Stimulated activated naive CD8-positive, alpha-beta T cell treated with anti-CD3 and anti-CD28 coated beads, Interleukin-15, Interleukin-2, amounts not matched to agents 100 ng/mL and 50 ng/mL, for 24 hours (primary cell): ENCODE measurements at regions not wholly inside any gene's neighbourhood (a gene's known extent, or its start where the extent isn't known, plus 50 kb on each side); places are given as distances from the start of the nearest gene placed in this dataset.

Source experiments
- H3K27ac Mint-ChIP-seq: one replicate; pipeline ENCODE4 v1.8.0; 2021; ENCODE audit warnings: mild to moderate bottlenecking, mixed read lengths
- H3K27me3 Mint-ChIP-seq: one replicate; pipeline ENCODE4 v1.8.0; 2021; ENCODE audit warnings: mixed read lengths
- H3K36me3 Mint-ChIP-seq: one replicate; pipeline ENCODE4 v1.8.0; 2021; ENCODE audit warnings: low read depth, mixed read lengths
- H3K4me1 Mint-ChIP-seq: one replicate; pipeline ENCODE4 v1.8.0; 2021; ENCODE audit warnings: low read depth, mixed read lengths
- H3K4me3 Mint-ChIP-seq: one replicate; pipeline ENCODE4 v1.8.0; 2021; ENCODE audit warnings: mild to moderate bottlenecking, mixed read lengths
- H3K9me3 Mint-ChIP-seq: one replicate; pipeline ENCODE4 v1.8.0; 2021; ENCODE audit warnings: mixed read lengths

DNA sequence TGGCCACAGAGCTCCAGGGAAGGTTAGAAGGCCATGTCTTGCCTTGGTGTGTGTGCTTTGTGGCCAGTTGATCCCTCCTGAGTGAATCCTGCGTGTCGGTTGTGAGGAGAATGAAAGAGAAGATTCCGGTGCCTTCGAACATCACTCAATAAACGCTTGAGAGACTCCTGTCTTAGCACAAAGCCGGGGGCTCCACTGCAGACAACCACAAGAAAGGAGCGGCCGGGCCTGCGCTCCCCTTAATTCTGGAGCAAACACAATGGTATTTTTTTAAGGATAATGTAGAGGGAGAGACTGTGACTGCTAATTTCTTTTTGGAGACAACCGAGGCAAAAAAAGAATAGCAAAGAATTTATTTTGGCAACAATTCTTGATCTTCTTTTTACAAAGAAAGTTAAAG lies 286.8 kb upstream of the SHH start:
- no peaks in the 10 kb centered on the region for H3K36me3 Mint-ChIP-seq
- H3K4me3 Mint-ChIP-seq: no peak overlapping the region
- no peaks in the 10 kb centered on the region for H3K27me3 Mint-ChIP-seq
- peaks cover 18% of the 10 kb centered on the region for H3K4me1 Mint-ChIP-seq
- no peak overlapping the region for H3K27ac Mint-ChIP-seq
- no peaks in the 10 kb centered on the region for H3K9me3 Mint-ChIP-seq

DNA sequence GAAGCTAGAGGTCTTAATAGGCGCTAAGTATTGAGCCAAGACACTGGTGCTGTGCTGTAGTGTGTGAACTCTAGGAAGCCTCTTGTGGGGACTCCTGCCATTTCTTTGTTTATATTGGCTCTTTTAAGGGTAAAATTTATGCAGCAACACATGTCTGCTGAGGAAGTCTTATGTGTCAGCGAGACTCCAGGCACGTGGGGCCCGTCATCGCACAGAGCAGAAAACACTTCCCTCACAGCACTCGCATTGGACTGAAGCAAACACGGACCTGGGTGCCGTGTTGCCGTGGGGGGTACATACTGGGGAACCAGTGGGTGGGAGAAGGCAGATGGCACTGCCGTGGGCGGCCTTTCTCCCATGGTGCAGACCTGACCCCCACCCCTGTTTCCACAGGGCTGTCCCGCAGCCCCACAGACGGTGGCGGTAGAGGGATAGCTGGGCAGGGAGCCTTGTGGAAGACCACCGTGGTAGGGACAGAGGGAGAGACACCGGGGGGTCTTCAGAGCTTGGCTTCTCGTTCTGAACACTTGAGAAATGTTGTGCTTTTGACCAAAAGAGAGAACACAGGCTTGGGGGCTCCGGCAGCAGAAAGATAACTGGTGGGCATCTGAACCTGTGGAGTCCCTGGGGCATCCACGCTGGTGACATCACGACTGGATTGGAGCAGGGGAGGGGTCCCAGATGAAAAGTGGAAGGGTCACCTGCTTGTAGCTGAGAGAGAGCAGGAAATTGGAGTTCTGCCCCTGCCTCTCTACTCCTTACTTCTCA lies 284.7 kb upstream of the SHH start:
- H3K4me3 Mint-ChIP-seq: no peak overlapping the region
- H3K36me3 Mint-ChIP-seq: no peaks in the 10 kb centered on the region
- H3K9me3 Mint-ChIP-seq: peaks cover 7% of the 10 kb centered on the region
- no peaks in the 10 kb centered on the region for H3K27me3 Mint-ChIP-seq
- H3K4me1 Mint-ChIP-seq: peaks cover 18% of the 10 kb centered on the region
- H3K27ac Mint-ChIP-seq: no peak overlapping the region

DNA sequence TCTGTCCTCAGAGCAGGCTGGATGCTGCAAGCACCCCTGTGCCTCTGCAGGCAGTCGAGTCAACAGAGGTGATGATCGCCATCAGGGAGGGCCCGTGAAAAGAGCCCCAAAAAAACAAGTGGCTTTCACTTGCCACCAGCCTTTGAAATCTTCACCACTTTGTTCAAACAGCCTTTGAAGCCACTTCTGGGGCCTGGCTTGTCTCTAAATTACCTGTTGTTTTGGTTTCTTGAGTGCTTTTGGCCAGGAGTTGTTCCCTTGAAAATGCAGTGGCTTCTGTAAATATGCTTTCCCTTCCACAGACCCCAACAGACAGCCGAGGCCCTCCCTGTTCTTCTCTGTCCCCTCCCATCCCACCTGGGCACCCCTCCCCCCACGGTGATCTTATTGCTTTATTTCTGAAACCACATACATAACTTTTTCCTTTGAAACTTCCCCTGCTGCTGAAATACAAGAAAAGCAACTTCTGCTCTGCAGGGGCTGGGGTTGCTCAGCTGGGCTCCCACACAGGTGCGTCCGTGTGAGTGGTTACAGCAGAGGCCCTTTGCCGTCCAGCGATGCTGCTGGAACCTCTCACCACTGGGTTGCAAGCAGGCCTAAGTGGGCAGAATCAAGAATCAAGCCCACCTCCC lies 283.8 kb upstream of the SHH start:
- Mint-ChIP-seq H3K36me3 (no peaks in the 10 kb centered on the region), H3K9me3 (peaks cover 7% of the 10 kb centered on the region), H3K4me3 (peak overlapping the region; percentile 2), H3K4me1 (peaks cover 18% of the 10 kb centered on the region), H3K27me3 (no peaks in the 10 kb centered on the region), H3K27ac (no peak overlapping the region)

DNA sequence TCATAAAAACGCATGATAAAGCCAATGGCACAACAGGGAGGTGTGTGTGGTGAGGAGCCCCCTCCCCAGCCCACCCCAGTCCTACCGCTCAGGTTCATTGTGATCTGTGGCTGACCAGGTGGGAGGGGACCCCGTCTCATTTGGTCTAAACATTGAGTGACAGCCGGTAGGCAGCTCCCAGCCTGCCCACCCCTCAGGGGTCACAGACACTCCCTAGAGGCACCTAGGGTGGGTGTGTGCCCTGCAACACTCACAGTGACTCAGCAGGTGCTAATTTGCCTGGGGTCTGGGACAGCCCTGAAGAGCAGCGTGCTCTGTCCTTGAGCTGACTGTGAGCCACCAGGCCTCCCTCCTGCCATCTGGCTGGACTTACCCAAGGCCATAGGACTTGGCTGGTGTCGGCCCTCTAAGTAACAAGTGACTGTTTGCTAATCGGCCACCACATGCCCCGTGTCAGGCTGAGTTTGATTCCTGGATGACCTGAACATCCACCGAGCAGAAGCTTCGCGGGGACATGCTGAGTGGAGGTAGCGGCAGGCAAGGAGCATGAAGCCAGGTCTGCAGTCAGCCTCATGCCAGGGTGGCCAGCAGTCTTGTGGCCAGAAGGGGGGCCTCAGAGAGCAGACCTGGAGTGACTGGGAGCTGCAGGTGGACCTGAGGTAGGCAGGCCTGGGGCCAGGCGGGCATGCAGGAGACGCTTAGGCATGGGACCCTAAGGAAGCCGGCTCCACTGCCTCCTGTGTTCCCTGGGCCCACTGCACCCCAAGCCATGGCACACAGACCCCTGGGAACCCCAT lies 282.3 kb upstream of the SHH start:
- no peaks in the 10 kb centered on the region for H3K27me3 Mint-ChIP-seq
- H3K4me1 Mint-ChIP-seq: peaks cover 18% of the 10 kb centered on the region
- H3K36me3 Mint-ChIP-seq: no peaks in the 10 kb centered on the region
- no peak overlapping the region for H3K4me3 Mint-ChIP-seq
- peaks cover 7% of the 10 kb centered on the region for H3K9me3 Mint-ChIP-seq
- no peak overlapping the region for H3K27ac Mint-ChIP-seq

DNA sequence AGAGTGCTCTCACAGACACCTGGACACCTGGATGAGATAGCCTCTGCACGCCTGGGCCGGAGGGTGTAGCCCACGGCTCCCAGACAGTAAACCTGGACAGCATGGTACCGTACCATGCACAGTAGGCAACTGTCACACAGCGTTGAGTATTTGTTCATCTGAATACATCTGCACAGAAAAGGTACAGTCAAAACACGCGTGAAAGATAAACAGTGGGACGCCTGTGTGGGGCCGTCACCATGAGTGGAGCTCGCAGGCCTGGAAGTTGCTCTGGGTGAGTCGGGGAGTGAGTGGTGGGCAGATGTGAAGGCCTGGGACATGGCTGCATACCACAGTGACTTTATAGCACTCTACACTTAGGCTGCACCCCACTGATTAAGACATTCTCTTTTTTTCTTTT lies 280.0 kb upstream of the SHH start:
- peaks cover 7% of the 10 kb centered on the region for H3K9me3 Mint-ChIP-seq
- H3K4me1 Mint-ChIP-seq: peaks cover 17% of the 10 kb centered on the region
- no peak overlapping the region for H3K27ac Mint-ChIP-seq
- no peaks in the 10 kb centered on the region for H3K36me3 Mint-ChIP-seq
- H3K27me3 Mint-ChIP-seq: no peaks in the 10 kb centered on the region
- no peak overlapping the region for H3K4me3 Mint-ChIP-seq

DNA sequence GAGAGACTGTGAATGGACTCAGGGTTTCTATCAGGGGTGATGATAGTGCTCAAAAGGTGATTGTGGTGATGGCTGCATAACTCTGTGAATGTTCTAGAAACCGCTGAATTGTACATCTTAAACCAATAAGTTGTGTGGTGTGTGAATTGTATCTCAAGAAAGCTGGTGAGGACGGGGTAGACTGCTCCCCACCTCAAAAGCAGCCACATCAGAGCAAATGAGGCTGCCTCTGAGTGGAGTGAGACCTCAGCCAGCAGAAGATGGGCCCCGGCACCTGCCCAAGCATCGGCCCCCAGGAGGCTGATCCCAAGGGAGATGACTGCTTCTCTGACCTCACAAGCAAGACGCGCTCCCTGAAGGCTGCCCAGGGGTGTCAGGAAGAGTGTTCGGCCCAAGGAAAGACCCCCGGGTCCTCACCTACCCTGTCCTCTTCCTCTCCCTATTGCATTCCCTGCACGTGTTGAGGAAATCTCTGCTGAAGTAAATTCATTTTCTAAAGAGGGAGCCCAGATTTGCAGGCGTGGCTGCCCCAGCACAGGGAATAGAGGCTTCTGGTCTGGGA lies 279.3 kb upstream of the SHH start:
- no peak overlapping the region for H3K4me3 Mint-ChIP-seq

DNA sequence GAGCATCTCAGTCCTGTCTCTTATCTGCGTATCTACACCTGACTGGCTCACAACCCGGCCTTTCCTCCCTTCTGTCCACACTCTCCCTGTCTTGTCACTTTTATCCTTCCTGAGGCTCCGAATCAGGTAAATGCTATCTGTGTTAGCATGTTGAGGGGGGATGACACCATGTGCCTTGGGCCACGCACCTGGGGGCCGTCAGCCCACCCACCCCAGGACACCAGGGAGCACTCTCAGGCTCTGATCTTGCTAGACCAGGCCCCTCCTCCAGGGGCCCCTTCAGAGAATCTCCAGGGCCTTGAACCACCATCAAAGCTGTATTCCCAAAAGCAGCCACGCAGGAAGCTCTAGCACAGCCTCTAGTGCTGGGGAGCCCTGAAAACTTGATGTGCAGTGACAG lies 278.7 kb upstream of the SHH start:
- peaks cover 7% of the 10 kb centered on the region for H3K9me3 Mint-ChIP-seq
- H3K4me1 Mint-ChIP-seq: peaks cover 4% of the 10 kb centered on the region
- H3K27ac Mint-ChIP-seq: no peak overlapping the region
- H3K4me3 Mint-ChIP-seq: no peak overlapping the region
- H3K36me3 Mint-ChIP-seq: no peaks in the 10 kb centered on the region
- no peaks in the 10 kb centered on the region for H3K27me3 Mint-ChIP-seq

More for the DNA sequence above, 279.3 kb upstream of the SHH start:
- H3K27ac Mint-ChIP-seq: no peak overlapping the region
- no peaks in the 10 kb centered on the region for H3K27me3 Mint-ChIP-seq
- H3K36me3 Mint-ChIP-seq: no peaks in the 10 kb centered on the region
- H3K4me1 Mint-ChIP-seq: peaks cover 10% of the 10 kb centered on the region
- H3K9me3 Mint-ChIP-seq: peaks cover 7% of the 10 kb centered on the region

DNA sequence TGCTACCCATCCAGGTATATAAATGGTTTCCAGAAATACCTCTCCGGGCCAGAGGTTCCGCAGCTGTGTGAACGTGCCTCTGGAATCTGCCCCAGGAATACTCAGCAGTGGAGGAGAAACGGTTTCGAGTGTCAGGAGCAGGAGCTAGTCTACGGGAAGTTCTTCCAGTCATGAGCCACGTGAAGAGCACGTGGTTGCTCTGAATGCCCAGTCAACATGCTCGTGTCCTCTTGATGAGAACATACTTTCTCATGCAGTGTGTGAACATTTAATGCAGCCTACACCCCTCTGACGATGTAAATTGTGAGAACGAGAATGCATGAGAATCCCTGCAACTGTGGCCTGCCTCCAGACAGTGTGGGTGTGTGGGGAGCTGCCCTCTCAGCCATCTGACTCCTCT lies 277.0 kb upstream of the SHH start:
- Mint-ChIP-seq H3K36me3 (no peaks in the 10 kb centered on the region), H3K4me1 (no peaks in the 10 kb centered on the region), H3K4me3 (no peak overlapping the region), H3K27ac (no peak overlapping the region), H3K27me3 (no peaks in the 10 kb centered on the region), H3K9me3 (peaks cover 7% of the 10 kb centered on the region)

DNA sequence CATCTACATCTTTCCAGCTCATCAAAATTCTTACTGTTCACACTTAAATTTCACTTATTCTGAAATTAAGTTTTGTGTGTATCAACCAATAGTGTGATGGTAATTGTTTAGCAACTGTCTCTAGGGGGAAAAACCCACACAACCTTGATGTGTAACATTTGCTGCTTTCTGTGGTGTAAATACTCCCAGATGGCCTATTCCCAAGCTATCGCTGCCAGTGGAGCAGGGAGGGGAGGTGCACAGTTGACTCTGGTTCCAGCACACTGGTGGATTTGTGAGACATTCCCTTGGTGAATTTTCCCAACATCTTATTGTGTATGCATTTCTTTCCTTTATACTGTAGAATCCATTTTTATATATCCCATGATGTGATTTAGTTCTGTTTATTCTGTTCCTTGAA lies 275.9 kb upstream of the SHH start:
- Mint-ChIP-seq H3K36me3 (no peaks in the 10 kb centered on the region), H3K4me3 (no peak overlapping the region), H3K4me1 (no peaks in the 10 kb centered on the region), H3K27me3 (no peaks in the 10 kb centered on the region), H3K9me3 (no peaks in the 10 kb centered on the region), H3K27ac (no peak overlapping the region)

DNA sequence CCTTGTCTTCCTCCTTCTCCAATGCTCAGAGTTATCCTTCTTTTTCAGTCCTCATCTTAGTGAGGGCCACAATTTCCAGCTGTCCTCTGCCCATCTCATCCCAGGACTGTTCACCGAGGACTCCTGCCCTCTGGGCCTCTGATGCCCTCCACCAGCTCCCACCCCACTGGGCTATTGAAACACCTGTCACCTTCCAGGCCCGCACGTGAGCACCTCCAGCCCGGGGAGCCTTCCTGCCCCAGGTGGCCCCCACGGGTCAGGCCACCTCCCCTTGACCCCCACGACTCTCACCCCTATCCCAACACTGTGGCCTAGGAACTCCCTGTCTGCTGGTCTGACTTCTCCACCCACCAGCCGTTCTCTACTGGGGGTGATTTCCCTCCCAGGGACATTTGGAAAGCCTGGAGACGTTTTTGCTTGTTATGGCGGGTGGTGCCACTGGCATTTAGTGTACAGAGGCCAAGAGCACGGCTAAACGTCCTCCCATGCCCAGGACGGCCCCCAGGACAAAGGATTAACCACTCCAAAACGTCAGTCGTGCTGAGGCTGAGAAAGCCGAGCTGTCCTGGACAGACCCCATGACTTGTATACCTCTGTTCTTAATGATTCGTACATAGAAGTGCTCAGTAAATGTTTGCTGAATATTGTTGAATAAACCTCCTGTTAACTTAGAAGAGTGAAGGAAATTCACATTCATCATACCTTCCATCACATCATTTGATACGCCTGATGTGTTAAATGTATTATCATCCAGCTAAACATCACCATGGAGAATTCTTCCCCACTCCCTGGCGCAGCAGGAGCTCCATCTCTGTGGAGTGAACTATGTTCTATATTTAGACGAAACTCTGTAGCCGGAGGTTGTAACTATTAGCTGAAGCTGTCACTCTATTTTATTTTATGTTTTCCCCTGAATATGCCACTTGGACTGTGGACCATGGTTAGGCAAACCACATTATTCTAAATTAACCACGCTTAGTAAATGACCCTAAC lies 270.1 kb upstream of the SHH start:
- H3K4me3 Mint-ChIP-seq: no peak overlapping the region
- H3K9me3 Mint-ChIP-seq: no peaks in the 10 kb centered on the region
- no peaks in the 10 kb centered on the region for H3K4me1 Mint-ChIP-seq
- no peaks in the 10 kb centered on the region for H3K36me3 Mint-ChIP-seq
- no peaks in the 10 kb centered on the region for H3K27me3 Mint-ChIP-seq
- H3K27ac Mint-ChIP-seq: no peak overlapping the region

DNA sequence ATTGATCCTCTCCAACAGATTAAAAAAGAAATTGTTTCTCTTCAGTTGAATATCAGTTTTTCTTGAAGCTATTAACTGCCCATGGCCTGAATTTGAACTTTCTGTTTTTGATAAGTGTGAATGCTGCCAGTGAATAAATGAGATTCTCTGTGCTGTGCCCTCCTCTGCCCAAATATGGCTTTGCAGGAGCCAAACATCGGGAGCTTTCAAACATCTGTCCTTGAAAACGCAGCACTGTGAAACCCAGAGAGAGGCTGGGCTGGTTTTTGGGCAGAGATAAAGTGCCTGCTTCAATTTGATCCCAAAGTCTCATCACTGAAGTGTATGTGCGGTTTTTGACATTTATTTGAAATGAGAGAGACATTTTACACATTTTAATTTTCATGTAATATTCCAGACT lies 268.3 kb upstream of the SHH start:
- no peak overlapping the region for H3K27ac Mint-ChIP-seq
- no peaks in the 10 kb centered on the region for H3K4me1 Mint-ChIP-seq
- H3K4me3 Mint-ChIP-seq: no peak overlapping the region
- H3K9me3 Mint-ChIP-seq: no peaks in the 10 kb centered on the region
- no peaks in the 10 kb centered on the region for H3K36me3 Mint-ChIP-seq
- H3K27me3 Mint-ChIP-seq: no peaks in the 10 kb centered on the region

DNA sequence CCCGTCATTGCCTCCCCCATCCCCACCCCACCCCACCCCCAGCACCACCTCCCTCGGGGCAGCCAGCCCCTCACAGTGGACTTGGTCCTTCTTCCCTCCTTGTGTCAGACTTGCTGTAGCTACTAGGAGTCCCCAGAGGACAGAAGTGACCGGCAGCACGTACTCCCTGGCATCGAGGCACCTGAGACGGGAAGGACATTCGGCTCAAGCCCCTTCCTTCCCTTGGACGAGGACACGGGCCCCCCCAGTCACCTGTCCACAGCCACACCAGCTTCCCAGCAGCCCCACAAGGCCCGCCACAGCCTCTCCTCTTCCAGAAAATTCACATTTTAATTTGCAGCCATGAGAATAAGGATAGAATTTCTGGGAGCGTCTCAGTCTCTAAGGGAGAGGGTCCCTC lies 267.8 kb upstream of the SHH start:
- no peaks in the 10 kb centered on the region for H3K4me1 Mint-ChIP-seq
- no peaks in the 10 kb centered on the region for H3K36me3 Mint-ChIP-seq
- H3K4me3 Mint-ChIP-seq: no peak overlapping the region
- H3K27ac Mint-ChIP-seq: no peak overlapping the region
- H3K9me3 Mint-ChIP-seq: no peaks in the 10 kb centered on the region
- no peaks in the 10 kb centered on the region for H3K27me3 Mint-ChIP-seq

DNA sequence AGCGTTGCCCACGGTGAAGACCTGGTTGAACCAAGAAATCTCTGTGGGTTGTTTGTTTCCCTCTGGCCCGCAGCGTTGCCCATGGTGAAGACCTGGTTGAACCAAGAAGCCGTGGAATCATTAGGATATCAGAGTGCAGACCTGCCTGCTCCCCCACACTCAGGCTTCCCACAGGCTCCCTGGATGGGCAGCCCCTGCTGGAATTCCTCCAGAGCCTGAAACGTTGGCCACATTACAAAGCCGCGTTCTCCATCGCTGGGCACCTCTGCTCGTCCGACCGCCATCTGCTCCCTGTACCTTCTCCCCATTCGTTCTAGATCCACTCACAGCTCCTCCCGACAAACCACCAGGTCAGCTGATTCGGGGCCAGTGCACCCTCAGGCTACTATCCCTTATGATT lies 266.9 kb upstream of the SHH start:
- no peaks in the 10 kb centered on the region for H3K9me3 Mint-ChIP-seq
- H3K36me3 Mint-ChIP-seq: no peaks in the 10 kb centered on the region
- H3K4me3 Mint-ChIP-seq: no peak overlapping the region
- H3K27me3 Mint-ChIP-seq: no peaks in the 10 kb centered on the region
- H3K4me1 Mint-ChIP-seq: no peaks in the 10 kb centered on the region
- no peak overlapping the region for H3K27ac Mint-ChIP-seq

DNA sequence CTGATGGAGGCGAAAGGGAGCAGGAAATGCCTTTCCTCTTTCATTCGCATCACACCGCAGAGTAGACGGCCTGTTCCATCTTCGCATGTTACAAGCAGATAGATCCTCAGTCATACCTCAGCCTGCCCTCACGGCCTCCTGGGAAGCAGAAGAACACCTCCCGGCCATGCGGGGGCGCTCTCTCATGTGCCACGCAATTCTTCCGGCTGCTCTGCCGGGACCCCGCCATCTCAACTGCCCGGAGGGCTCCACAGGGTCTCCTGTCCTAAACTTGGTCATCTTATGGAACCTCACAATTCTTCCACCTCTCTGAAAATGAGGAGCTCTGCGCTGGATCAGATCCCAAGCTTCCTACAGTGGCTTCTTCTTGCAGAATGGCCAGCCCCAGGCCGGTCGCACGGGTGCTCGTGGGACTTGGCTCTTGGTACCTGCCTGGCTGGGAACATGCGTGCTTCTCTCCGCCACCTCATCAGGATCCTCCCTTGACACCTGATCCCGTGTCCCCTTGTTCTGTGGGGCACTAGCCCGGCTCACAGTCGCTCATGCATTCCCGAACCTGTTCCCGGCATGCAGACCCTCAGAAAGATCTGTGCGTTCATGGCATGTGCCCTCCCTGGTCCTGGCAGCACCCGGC lies 262.8 kb upstream of the SHH start:
- H3K36me3 Mint-ChIP-seq: no peaks in the 10 kb centered on the region
- H3K9me3 Mint-ChIP-seq: no peaks in the 10 kb centered on the region
- no peak overlapping the region for H3K27ac Mint-ChIP-seq

More for the DNA sequence above, 262.8 kb upstream of the SHH start:
- H3K4me3 Mint-ChIP-seq: no peak overlapping the region
- no peaks in the 10 kb centered on the region for H3K27me3 Mint-ChIP-seq
- no peaks in the 10 kb centered on the region for H3K4me1 Mint-ChIP-seq
